IPS-NIHi7 (cell line): ENCODE measurements at regions not wholly inside any gene's neighbourhood (a gene's known extent, or its start where the extent isn't known, plus 50 kb on each side); places are given as distances from the start of the nearest gene placed in this dataset.
A peak's percentile ranks its signal among the peaks of the same experiment; 100 is the strongest.

Experiments
- DNase-seq: peaks from one replicate; pipeline ENCODE4 v3.0.0; 2012; ENCODE audit warnings: mixed read lengths; ENCODE audit errors: extremely low spot score

DNA sequence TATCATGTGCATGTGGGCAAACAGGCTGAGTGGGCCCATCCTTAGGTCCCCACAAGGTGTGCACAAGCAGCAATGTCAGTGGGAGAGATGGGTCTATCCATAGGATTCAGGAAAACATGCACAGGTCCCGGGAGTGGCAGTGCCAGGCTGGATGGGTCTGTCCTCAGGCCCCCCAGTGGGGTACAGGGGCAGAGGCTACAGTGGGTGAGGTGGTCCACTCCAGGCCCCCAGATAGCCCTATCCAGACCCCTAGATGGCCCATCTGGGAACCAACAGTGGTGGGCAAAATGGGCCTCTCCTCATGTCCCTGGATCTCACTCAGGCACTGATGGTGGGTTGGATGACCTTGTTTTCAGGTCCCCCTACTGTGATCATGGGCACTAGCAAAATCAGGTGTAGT is 277.8 kb upstream of the SYT1 start:
- no peak for DNase-seq

DNA sequence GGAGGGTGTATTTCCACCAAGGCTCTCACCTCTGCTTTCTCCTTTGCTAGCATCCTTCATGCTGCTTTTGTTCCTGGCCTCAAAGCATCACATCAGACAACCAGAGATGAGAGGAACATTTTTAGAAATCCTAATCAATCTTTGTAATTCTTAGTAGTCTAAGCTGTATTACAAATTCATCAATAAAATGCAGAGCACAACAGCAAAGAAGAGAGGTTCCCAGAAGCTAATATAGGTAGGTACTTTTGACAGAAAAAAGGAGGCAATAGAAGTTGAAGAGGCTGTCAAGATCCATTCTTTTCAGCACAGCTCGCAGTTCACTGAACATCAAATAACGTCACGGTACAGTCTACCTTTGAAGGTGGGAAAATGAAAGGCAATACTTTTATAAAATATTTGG is 265.2 kb upstream of the SYT1 start:
- no peak for DNase-seq

DNA sequence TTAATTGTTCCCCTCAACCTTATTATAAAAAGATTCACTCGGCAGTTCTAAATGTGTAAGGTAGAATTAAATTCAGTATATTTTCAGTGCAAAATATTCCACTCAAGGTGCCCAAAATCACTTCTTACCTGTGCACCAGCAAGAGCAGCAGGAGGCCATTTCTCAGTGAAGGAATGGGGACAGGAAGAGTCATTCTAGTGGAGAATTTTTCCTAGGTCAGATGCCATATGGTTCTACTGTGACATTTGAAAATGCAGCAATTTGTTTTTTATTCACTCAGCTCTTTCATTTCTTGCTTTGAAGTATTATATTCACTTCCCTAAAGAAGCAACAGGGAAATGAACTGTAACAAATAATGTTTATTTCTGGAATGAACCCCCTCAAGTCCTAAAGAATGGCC is 264.0 kb upstream of the SYT1 start:
- DNase-seq = no peak

DNA sequence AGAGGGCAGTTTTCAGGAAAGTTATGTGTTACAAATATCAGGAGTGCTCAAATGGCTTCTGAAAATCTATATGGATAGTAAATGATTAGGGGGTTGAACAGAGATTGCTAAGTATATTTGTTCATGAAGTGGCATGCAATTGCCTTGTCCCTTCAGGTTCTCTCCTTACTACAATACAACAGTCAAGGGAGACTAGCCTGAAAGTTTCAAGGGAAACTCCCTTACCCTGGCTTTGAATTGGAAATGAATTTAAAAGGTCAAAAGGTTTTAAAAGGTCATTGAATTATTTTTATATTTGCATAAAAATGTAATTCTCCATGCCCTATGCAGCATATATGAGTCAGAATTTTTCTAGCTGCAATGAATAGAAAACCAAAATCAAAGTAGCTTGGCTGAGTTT is 253.1 kb upstream of the SYT1 start:
- DNase-seq = no peak

DNA sequence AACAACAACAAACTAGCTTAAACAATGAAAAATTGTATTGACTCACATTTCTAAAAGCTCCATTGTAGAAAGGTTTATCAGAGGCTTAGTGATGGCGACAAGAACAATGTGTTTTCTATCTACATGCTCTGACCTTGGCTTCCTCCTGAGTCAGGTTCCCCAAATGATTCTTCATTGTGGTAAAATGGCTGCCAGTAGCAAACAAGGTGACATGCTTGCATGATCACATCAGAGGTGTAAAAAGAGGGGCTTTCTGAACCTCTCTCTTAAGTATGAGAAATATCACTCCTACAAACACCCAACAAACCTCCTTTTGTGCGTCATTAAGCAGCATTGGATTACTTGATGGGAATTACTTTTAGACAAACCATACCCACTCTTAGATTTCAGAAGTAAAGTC is 252.4 kb upstream of the SYT1 start:
- DNase-seq = no peak

DNA sequence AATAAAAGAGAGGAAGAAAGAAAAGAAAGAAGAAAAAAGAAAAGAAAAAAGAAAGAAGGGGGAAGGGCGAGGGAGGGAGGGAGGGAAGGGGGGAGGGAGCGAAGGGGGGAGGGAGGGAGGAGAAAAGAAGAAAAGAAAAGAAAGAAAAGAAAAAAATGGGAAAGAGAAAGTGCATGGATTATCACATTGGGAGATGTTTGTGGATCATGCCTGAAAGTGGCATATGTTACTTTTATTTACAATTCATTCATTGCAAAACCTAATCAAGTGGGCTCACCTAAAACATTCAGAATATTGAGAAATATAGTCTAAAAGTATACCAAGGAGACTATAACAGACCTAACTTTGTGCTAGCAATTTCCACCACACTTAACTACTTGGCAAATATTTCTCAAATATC is 246.9 kb upstream of the SYT1 start:
- no peak for DNase-seq

DNA sequence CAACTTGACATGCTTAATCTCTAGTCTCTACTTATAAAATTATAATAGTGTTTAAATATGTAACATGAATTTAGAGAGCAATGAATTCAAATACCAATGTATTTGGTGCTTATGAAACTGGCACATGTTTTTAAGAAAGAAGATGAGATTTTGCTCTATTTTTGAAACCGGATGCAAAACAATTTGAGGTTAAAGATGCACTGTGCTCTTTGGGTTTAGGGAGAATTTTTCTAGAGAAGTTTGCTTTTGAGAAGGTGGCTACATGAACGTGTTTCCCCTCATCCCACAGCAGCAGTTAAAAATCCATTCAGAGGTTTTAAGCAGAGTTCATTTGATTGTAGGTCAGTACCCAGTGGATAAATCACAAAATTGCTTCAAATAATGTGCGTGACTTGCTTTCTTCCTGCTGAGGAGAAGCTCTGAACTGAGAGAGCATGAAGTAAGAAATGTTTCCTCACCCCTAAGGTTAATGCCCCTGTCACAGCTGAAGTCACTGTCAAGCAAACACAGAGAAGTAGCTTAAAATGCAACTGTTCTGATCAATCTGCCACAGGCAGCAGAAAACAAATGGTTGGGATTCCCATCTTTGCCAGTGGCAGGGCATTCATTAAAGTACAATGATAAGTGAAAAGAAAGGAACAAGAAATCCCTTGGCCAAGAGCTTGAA is 241.9 kb upstream of the SYT1 start:
- DNase-seq = no peak

DNA sequence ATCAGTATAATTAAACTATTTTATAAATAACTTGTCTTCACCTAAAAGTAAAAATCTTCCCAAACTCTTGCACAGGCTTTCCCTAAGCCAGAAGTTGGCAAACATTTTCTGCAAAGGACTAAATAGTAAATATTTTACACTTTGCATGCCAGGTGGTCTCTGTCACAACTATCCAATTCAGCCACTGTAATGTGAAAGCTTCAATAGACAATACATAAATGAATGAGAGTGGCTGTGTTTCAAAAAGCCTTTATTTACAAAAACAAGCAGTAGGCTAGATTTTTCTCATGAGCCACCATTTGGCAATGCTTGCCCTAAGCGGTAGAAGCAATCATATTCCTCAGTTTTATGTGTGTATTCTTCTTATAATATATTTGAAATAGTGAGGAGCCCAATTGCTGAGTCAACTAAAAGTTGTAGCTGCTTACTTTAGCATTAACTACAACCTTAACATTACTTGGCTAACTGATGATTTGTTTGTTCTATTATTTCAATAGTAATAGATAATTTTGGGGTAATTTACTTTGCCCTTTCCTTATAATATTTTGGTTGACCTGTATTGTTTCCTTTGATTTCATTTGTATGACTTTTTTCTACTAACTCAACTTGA is 236.0 kb upstream of the SYT1 start:
- DNase-seq = no peak

DNA sequence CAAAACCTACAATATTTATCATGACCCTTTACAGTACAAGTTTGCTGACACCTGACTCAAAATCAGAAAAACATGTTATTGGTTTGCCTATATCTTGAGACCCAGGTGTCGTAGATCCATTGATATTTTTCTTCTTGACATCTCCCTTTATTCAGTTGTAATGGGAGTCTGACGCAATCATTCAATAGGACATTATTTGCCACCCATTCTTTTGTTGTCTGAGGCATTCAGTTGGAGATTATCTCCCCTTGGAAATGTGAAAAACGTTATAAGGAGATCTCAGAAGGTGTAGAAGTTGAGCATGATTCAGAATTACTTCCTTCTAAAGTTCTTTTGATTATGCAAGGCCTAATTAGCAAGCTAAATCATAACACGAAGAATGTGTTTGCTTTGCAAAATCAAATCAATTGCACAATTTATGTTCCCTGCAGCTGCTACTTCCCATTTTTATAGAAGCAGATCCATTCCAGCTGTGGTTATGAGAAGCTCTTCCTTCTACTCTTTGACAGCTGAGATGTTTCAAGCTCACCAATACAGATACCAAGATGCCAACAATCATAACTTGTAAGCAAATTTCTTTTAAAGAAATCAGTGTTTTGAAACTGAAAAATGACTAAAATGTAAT is 228.2 kb upstream of the SYT1 start:
- DNase-seq = no peak

DNA sequence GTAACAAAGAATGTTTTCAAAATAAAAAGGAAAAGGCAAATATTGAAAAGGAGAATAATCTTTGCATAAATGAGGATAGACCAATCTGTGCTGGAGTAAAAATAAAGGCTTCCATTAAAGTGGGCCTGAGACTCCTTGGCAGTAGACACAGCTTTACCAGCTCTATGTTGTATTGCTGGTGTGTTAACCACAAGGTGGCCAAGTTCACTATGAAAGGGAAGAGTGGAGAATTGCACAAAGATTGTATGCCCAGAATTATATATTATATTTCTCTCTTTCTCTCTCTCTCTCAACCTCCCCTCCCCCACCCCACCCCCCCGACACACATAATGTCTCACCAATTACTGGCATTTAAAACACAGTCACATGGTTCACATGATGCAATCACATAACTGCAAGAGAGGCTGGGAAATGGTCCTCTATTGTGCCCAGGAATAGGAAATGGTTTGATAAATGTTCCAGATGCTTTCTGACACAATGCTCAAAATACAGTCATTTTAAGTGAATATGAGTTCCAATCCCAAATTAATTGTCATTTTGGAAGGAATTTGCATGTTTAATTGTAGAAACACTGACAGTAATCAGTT is 222.6 kb upstream of the SYT1 start:
- DNase-seq = peak; percentile 19

DNA sequence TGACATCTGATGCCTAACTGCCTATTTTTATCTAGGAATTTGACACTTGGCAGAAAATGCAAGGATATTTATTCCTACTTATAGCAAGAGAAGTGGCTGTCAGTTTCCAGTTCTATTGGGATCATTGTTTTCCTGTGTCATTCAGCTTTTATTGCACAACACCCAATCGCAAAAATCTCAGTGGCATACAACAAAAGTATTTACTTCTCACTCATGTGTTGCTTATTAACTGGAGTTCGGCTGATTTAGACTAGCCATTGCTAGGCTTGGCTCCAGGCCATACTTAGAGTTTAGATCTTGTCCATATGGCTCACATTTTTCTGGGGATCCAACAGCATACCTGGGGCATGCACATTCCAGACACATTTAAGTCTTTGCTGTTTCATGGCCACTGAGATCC is 218.6 kb upstream of the SYT1 start:
- no peak for DNase-seq

DNA sequence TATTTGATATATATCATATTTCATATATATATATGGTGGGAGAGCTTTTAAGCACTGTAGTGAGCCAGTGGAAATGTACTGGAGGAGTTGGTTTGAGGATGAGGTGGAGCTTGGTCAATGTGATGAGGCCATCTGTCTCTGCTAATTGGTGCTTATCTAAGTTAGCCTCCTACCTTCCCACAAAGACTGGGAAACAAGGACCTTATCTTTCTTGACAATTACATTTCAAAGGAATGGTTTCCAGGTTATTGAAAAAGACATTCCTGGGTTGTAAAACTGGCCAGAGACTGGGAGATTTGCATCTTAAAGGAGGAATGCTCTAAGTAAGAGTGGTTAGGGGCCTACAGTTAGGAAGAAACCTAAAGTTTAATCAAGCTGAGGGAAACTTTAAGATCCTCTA is 212.8 kb upstream of the SYT1 start:
- peak; percentile 51 for DNase-seq

DNA sequence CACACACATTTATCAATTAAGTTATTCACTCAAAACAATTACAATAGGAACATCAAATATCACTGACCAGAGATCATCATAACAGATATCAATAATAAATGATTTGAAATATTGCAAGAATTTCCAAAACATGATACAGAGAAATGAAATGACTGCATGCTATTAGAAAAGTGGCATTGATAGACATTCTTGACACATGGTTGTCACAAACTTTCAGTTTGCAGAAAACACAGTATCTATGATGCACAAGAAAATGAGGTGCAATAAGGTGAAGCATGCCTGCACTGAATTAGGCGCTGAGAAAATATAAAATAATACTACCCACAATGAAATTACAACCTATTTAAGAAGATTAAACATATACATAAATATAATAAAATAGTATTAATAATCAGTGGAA is 198.0 kb upstream of the SYT1 start:
- no peak for DNase-seq

DNA sequence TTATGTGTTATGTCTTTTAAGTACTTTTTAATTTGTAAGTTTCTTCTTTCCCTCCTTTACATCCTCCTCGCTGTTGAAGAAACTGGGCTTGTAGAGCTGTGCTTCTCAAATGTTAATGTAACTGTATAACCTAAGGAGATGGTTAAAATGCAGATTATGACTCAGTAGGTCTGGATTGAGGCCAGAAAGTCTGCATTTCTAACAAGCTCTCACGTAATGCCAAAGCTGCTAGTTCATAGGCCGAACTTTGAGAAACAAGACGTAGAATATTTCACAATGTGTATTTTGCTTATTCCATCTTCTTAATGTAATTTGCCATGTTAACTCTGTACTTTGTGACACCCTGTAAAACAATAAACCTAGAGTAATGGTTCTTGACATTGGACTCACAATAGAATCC is 193.3 kb upstream of the SYT1 start:
- no peak for DNase-seq

DNA sequence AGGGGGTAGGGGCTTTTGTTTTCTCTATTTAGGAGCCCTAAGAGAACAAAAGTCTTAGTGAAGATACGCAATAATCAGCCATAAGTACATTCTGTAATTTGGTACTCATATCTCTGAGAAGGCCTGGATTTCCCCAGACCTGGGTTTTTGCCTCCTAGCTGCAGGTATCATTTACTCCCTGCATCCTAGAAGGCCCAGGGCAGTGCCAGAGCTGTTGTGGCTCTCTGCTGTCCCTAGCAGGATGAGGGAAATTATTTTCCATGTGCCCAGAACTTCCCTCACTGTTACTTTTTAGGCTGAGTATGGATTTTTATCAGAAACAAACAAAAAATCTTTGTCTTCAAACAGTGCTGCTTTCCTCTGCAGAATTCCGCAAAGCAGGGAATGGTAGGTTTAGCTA is 192.5 kb upstream of the SYT1 start:
- peak; percentile 12 for DNase-seq

DNA sequence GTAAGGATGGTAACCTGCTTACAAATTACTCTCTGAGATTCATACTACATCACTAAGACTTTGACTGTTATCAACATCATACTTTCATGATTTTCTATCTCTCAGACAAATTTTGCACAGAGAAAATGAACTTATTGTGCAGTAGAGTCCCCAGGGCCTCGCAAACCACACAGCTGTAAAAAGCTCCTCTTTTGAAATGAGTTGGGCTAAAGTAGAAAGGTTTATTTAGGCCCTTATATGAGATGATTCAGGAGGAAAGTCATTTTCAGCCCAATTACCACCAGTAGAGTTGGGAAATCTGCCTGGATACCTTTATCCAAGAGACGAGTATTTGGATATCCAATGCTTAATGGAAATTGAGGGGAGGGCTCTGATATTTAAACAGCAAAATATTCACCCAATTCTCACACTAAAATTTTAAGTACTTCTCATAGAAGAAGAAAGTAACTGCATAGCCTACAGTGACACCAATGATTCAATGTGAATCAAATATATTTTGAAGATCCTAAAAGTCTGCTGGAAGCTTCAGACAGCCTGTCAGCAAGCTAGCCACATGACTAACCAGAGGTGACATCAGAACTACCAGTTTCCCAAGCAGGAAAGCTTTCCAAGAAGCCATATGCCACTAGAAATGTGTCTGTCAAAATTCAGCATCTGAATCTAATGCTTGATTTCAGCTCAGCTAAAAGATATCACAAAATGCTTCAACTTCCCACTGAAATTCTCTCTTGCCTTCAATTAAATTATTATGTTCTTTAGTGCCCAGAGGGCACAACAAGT is 190.1 kb upstream of the SYT1 start:
- DNase-seq = no peak

DNA sequence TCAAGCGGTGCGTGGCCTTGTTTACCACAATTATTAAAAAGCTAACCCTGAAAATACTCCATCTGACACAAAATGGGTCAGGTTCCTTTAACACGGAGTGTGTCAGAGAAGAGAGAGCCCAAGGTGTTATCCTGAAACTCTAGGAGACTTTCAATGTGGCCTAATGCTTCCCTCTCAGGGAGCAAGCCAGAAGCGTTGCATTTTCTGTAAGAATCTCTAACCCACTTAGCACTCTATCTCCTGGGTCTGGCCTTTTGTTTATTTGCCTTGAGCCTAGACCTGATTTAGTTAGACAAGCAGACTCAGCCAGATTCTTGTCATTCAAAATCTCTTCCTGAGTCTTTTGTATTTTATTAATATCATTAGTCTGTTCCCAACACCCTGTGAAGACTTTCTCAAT is 184.0 kb upstream of the SYT1 start:
- DNase-seq = peak; percentile 25

DNA sequence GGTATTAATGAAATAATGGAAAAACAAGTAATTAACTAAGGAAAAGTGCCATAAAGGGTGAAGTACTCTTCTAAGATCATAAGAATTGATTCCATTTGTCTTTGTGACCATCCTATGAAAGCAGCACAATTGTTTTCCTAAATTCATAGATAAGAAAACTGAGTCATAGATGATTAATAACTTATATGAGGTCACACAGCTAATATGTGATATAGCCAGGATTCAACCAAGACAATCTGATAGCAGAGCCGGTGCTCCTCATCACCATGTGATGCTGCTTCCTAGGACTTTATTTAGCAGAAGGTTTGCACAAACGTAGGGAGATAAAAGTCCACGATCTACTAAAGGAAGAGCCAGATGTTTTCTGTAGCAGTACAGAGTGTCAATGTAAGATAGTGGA is 181.5 kb upstream of the SYT1 start:
- DNase-seq = no peak

DNA sequence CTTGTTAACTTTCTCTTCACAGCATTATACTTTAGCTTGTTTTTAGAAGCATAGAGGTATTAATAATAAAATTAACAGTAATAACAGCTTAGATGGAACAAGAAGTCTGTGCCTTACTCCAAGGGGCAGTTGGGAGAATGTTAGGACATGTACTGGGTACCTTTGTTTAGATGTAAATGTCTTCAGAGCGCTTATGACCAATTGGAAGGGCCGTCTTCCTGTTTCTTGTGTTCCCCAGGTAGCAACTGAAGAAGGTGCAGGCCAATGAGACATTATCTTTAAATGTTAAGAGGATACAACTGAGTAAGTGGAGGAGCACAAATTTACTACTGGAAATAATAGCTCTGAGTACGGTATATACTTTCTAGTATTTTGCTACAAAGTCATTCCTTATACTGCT is 180.9 kb upstream of the SYT1 start:
- no peak for DNase-seq

DNA sequence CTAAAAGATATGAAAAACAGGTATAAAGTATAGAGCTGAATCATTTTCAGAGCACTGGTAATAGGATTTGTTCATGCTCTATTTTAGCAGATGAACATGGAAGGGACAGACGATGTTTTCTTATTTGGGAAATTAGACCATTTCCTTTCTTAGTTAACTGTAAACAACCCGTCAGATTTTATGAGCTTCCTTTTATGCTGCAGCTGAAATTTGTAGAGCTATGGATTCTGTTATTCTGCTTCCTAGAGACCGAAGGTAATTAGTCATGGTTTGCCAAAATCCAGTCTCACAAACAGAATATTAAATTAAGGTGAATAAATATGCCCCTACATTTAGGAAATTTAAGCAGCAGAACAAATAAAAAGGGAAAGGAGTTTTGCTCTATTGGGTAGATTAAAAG is 180.2 kb upstream of the SYT1 start:
- DNase-seq = no peak

DNA sequence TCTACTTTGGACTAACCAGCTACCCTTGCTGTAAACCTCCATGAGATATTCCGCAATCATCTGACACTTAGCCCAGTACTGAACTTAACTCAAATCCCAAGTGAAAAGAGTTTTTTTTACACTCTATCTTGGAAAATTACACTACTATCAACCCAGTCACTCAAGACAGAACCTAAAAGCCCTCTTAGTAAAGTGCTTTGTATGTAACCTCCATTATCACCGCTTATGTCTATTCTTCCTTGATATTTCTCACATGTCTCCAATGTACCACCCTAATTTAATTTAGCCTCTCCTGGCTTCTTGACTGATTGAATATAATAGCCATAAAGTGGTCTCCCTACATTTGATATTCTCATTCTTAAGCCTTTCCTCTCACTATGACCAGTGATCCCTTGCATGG is 168.8 kb upstream of the SYT1 start:
- no peak for DNase-seq

DNA sequence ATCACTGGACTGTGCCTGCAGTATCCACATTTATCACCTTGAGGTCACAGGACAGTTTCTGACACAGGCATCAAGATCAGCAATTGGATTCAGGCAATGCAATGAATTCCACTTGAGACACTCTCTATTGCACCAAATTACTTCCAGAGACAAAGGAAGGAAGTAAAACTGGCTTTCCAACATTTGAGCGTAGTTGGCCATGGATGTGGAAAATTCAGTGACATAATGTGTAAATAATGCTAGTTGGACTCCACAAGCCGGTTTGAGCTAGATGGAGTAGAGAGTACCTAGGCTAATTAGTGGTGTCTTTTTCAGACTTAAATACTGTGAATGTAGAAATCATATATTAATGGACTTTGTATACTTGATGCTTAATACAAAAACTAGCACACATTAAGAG is 168.3 kb upstream of the SYT1 start:
- no peak for DNase-seq
